Spleen (tissue), 11 donors: ENCODE measurements at regions not wholly inside any gene's neighbourhood (a gene's known extent, or its start where the extent isn't known, plus 50 kb on each side); places are given as distances from the start of the nearest gene placed in this dataset.

ENCODE experiments used
- DNase-seq: peaks from one replicate; pipeline ENCODE4 v3.0.0-alpha.2; 2020
- H3K27ac ChIP-seq, 8 donors: fragments of 200-600 bp; sonication (generic) in 7 of 8; 1 replicate in 4 of 8; 2 replicates in 4 of 8; pipeline versions ENCODE4 v1.5.0 to v1.8.0; 2016 to 2021; ENCODE audit warnings: inconsistent platforms in 4 of 8, mild to moderate bottlenecking in 4 of 8, moderate library complexity in 1 of 8
- H3K27me3 ChIP-seq, 7 donors: fragments of 200-600 bp; sonication (generic) in 6 of 7; replicated peaks in 1 of 7; 1 replicate in 4 of 7; 2 replicates in 3 of 7; pipeline versions ENCODE4 v1.5.0 to v1.8.0; 2016 to 2021; ENCODE audit warnings: inconsistent platforms in 3 of 7, mild to moderate bottlenecking in 1 of 7
- H3K36me3 ChIP-seq, 6 donors: fragments of 200-600 bp; sonication (generic) in 5 of 6; 1 replicate in 4 of 6; 2 replicates in 2 of 6; pipeline versions ENCODE4 v1.5.0 to v1.8.0; 2016 to 2021; ENCODE audit warnings: inconsistent platforms in 2 of 6
- H3K4me1 ChIP-seq, 6 donors: fragments of 200-600 bp; sonication (generic) in 5 of 6; 1 replicate in 3 of 6; 2 replicates in 3 of 6; pipeline versions ENCODE4 v1.5.0 to v1.8.0; 2016 to 2021; ENCODE audit warnings: inconsistent platforms in 3 of 6
- H3K4me3 ChIP-seq, 8 donors: fragments of 200-600 bp; sonication (generic) in 7 of 8; 1 replicate in 4 of 8; 2 replicates in 4 of 8; pipeline versions ENCODE4 v1.5.0 to v1.8.0; 2016 to 2021; ENCODE audit warnings: inconsistent platforms in 4 of 8, mild to moderate bottlenecking in 4 of 8, moderate library complexity in 2 of 8
- H3K9me3 ChIP-seq, 8 donors: fragments of 200-600 bp; sonication (generic) in 7 of 8; 1 replicate in 4 of 8; 2 replicates in 4 of 8; pipeline versions ENCODE4 v1.5.0 to v1.8.0; 2016 to 2021; ENCODE audit warnings: inconsistent platforms in 4 of 8
- CTCF ChIP-seq, 11 experiments: fragments of 200-600 bp in 7 of 11; fragments of 450-650 bp in 4 of 11; sonication (generic) in 4 of 11; IDR thresholded peaks in 8 of 11; conservative IDR thresholded peaks in 3 of 11; 1 replicate in 7 of 11; 2 replicates in 4 of 11; pipeline versions ENCODE4 v1.4.0 to v1.8.0; 2016 to 2021; ENCODE audit warnings: antibody characterized with exemption in 11 of 11, inconsistent platforms in 4 of 11, mild to moderate bottlenecking in 1 of 11
- POLR2A ChIP-seq, 3 donors: fragments of 450-650 bp; IDR thresholded peaks; one replicate each; pipeline ENCODE4 v1.5.1; 2017; ENCODE audit warnings: antibody characterized with exemption in 3 of 3, mild to moderate bottlenecking in 1 of 3
- POLR2AphosphoS5 ChIP-seq, 3 donors: sonication (generic); formaldehyde crosslinking; IDR thresholded peaks; one replicate each; pipeline ENCODE4 v1.5.1; 2017; ENCODE audit warnings: antibody characterized with exemption in 3 of 3
- WGBS, 5 donors: extraction: QIAGEN DNeasy Blood & Tissue Kit in 3 of 5; methylation state at CpG; one replicate each; pipeline versions ENCODE4 v1.1.5 to v1.1.7; 2013 to 2018; 5-methylcytosine and 5-hydroxymethylcytosine counted together
- intact Hi-C: fragments of 100-400 bp; cut with DNase I; formaldehyde crosslinking; loops from one replicate; pipeline ENCODE4 v1.15.0; 2023; ENCODE audit warnings: low total_unique reads
- donor health status: healthy with polysubstance abuse.
- donor health status: DM: no; HTN: no; CAD: no; lungs with moderate emphysema.
- donor health status: DM: no; HTN: no; CAD: no.
- donor health status: Bipolar disorder and iron deficiency.
- donor health status: healthy.
- donor health status: DM: no; HTN: no; CAD: no.
- donor health status: DM: yes; HTN: yes; CAD: no.

- no peak overlapping the region for H3K27ac ChIP-seq
- peaks cover 0 to 8% (median 0%) of the 10 kb centered on the region in 7 donors for H3K27me3 ChIP-seq
- WGBS, 5 donors: 41 to 50% (median 44%) methylated on average over 2 of the region's 2 CpGs
- TF ChIP-seq CTCF (IDR thresholded peaks at IDR 0.05 in 8 of 11, conservative IDR thresholded peaks at IDR 0.05 in 3 of 11): no peak
- no peak for TF ChIP-seq POLR2A (IDR thresholded peaks at IDR 0.05)
- no peak for TF ChIP-seq POLR2AphosphoS5 (IDR thresholded peaks at IDR 0.05)
- peaks cover 0 to 3% (median 0%) of the 10 kb centered on the region in 6 donors for H3K4me1 ChIP-seq
- no peaks in the 10 kb centered on the region for H3K9me3 ChIP-seq
- intact Hi-C loops: no loop called here
- H3K4me3 ChIP-seq: no peak overlapping the region
- no peaks in the 10 kb centered on the region for H3K36me3 ChIP-seq
- DNase-seq: no peak
Observed at GRCh38 chr5:126335886-126336285, 87.3 kb upstream of the GRAMD2B start.

GRCh38 chr5:126338635-126339034, 84.6 kb upstream of the GRAMD2B start:
- TF ChIP-seq POLR2AphosphoS5 (IDR thresholded peaks at IDR 0.05) (no peak), POLR2A (IDR thresholded peaks at IDR 0.05) (no peak), CTCF (IDR thresholded peaks at IDR 0.05 in 8 of 11, conservative IDR thresholded peaks at IDR 0.05 in 3 of 11) (no peak)
- peaks cover 0 to 8% (median 0%) of the 10 kb centered on the region in 7 donors for H3K27me3 ChIP-seq
- DNase-seq: no peak
- no peak overlapping the region for H3K27ac ChIP-seq
- H3K4me3 ChIP-seq: no peak overlapping the region
- peaks cover 0 to 3% (median 0%) of the 10 kb centered on the region in 6 donors for H3K4me1 ChIP-seq
- intact Hi-C loops: no loop called here
- WGBS, 5 donors: 78 to 86% (median 81%) methylated on average over 7 of the region's 7 CpGs
- H3K36me3 ChIP-seq: no peaks in the 10 kb centered on the region
- no peaks in the 10 kb centered on the region for H3K9me3 ChIP-seq

GRCh38 chr5:126339215-126339805, 83.9 kb upstream of the GRAMD2B start:
- intact Hi-C loops: no loop called here
- Histone ChIP-seq H3K27ac (no peak overlapping the region), H3K4me1 (peaks cover 0 to 3% (median 0%) of the 10 kb centered on the region in 6 donors), H3K36me3 (no peaks in the 10 kb centered on the region), H3K9me3 (no peaks in the 10 kb centered on the region), H3K27me3 (peaks cover 0 to 8% (median 0%) of the 10 kb centered on the region in 7 donors), H3K4me3 (no peak overlapping the region)
- TF ChIP-seq POLR2A (IDR thresholded peaks at IDR 0.05): no peak
- peak; percentile 63 to 85 (median 79) for TF ChIP-seq CTCF (IDR thresholded peaks at IDR 0.05 in 8 of 11, conservative IDR thresholded peaks at IDR 0.05 in 3 of 11)
- WGBS, 5 donors: 23 to 27% (median 27%) methylated on average over 4 of the region's 4 CpGs
- DNase-seq: no peak

DNA sequence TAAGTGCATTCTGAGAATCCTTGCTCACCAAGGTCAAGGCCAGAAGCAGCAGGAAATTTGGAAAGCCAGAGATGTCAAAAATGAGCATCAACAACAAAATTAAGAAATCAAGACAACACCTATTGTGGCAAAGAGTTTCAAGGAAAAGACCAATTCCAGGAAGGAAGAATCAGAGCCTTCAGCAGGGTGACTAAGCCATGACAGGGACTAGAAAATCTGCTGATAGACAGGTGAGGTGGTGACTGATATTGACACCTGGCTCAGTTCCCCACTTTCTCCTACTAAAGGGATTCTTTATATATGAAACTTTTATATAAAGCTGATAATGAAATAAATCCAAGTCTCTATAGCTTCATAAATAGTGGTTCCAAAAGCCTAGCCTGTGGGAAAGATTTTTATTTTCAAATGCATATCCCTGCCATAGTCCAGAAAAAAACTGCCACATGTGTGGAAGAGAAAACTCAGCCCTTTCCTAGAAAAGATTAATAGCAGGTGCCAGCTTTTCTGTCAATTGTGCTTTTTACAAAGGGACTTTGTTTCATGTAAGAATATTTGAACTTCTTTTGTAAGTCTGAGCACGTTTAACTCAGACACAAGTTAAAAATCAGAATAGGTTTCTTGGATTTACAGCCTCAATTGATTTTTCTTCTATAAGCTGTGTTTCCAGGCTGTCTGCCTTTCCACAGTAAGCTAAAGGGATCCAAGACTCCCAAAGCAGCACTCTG, 81.1 kb upstream of the GRAMD2B start:
- TF ChIP-seq CTCF (IDR thresholded peaks at IDR 0.05 in 8 of 11, conservative IDR thresholded peaks at IDR 0.05 in 3 of 11): no peak
- no peak for TF ChIP-seq POLR2AphosphoS5 (IDR thresholded peaks at IDR 0.05)
- no peak for TF ChIP-seq POLR2A (IDR thresholded peaks at IDR 0.05)
- 33 to 77% (median 74%) methylated on average over 1 of the region's 1 CpG for WGBS, 5 donors
- H3K4me1 ChIP-seq: peaks cover 0 to 3% (median 0%) of the 10 kb centered on the region in 6 donors
- H3K27ac ChIP-seq: no peak overlapping the region
- no peak overlapping the region for H3K4me3 ChIP-seq
- H3K27me3 ChIP-seq: peaks cover 0 to 16% (median 0%) of the 10 kb centered on the region in 7 donors
- no peaks in the 10 kb centered on the region for H3K36me3 ChIP-seq
- DNase-seq: no peak
- intact Hi-C loops: no loop called here
- H3K9me3 ChIP-seq: no peaks in the 10 kb centered on the region
